GM21367 (cell line): ENCODE measurements at regions not wholly inside any gene's neighbourhood (a gene's known extent, or its start where the extent isn't known, plus 50 kb on each side); places are given as distances from the start of the nearest gene placed in this dataset.
"Not testable (repeated sequence)": the region's sequence is repeated elsewhere in the genome, so short reads cannot be mapped to it uniquely, and the experiment has no call there.

Experiments
- ATAC-seq: cut with Tn5 transposase; IDR thresholded peaks from one replicate; pipeline ENCODE4 v1.9.1; 2021; ENCODE audit not compliant: unreplicated experiment

DNA sequence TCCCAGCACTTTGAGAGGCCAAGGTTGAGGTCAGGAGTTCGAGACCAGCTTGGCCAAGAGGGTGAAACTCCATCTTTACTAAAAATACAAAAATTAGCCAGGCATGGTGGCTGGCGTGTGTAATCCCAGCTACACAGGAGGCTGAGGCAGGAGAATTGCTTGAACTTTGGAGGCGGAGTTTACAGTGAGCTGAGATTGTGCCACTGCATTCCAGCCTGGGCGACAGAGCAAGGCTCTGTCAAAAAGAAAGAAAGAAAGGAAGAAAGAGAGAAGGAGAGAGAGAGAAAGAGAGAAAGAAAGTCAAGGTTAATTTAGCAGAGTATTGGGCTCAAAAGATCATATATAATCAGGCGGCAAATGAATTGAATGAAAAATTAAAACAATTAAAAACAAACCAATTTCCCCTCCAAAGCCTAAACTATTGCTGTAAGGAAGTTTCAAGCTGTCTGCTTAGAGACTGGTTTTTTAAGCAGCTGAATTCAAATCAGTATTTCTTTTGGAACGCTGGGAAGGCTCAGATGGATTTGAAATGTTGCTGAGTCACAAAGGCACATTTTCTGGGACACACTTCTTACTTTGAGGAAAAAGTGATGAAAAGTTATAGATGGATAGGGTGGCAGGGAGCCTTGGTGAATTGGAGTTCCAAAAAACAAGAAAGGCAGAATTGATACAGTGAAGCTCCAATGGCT is 81.3 kb upstream of the BHLHE40 start:
- no peak for ATAC-seq

DNA sequence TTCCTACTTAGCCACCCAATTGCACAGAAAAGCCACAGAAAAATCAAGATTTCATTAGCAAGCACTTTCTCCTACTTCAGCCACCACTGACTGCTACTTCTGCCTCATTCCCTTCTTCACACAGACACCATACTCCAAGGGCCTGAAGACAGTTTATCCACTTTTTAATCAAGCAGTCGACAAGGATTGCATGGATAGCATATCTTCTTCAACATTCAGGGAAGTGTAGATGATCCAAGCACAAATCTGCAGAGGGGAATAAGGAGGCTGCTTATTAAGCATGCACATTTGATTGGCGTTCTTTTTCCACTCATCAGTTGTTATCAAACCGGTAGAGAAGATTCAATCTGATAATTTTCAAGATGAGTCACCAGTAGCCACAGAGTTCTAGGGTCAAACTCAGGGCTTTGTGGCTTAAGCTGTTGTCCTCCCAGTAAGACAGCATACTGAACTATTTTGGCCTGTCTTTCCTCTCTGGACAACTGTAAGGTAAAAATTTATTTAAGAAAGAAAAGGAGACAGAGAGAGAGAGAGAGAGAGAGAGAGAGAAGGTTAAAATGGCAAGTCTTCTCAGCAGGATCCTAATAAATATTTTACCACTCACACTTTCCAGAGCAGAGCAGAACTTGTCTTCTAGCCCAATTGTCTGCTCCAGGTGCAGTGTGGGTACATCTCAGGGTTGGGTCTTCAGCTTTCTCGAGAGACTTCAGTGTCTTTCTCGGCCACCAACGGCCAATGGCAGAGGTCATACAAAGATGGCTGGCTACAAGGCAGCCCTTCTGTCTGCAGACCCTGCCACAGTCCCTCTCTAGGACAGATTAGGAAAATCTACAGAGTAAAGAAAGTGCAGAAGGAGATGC is 80.6 kb upstream of the BHLHE40 start:
- peak; percentile 98 for ATAC-seq

DNA sequence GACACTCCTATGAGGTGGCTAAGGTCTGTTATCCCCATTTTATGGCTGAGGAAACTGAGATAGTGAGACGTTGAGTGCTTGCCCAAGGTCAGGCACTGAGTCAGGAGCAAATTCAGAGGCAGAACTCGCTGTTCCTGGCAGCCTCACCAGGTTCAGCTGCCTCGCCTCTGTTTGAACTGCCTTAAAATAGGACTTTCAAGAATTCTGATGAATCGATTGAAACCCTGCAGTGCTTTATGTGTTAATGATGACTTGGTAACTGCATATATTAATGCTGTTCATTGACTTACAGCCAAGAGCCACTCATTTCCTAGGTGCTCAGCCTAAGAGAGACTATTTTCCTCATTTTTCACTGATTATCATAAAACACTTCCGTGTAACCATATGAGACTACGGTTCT is 79.5 kb upstream of the BHLHE40 start:
- ATAC-seq = no peak

DNA sequence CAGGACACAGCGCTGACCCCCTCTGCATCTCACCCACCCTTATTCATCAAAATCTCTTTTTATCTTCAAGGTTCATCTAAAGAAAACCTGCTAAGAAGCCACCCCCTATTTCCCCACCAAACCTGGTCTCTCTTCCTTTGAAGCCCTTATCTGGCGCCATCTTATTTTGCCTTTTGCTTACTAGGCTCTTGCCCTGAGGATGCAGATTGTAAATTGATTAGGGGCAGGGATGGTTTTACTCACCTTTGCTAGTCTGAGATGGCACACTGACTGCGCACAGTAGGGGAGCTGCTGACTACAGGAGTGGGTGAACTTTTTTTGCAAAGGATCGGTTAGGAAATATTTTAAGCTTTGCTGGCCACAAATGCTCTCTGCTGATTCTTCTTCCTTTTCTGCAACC is 78.9 kb upstream of the BHLHE40 start:
- ATAC-seq = no peak

DNA sequence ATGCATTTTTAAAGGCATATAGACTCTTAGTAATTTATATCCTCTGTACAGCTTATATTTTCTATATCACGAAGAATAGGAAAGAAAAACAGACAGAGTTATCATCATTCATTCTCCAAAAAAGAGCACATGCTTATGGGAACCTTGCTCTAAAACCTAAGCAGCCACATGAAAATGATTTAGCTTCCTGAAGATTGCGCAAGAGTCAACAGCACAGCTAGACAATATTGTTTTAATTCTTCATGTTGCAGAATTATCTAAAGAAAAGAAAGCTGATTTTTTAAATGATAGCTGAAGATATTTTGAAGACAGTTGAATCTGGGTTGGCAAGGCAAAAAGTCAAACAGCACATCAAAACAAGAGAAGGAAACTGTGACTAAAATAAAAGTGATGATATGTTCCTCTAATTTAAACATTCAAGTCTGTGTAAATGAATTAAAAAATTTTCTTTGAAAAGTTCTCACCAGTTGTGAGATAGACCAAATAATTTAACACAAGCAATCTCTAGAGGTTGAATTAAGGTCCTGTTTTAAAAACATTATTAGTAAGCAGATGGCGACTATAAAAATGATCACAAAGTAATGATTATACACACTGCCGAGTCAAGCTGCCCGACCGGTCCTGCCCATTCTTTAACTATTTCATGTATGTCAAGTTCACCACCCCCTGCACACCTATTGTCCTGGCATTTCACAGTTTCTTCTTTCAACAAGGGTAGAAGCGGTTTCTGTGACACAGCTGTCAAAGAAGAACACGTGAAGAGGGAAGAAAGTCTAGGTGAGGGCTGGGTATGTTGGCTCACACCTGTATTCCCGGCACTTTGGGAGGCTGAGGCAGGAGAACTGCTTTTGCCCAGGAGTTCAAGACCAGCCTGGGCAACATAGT is 74.2 kb upstream of the BHLHE40 start:
- no peak for ATAC-seq

DNA sequence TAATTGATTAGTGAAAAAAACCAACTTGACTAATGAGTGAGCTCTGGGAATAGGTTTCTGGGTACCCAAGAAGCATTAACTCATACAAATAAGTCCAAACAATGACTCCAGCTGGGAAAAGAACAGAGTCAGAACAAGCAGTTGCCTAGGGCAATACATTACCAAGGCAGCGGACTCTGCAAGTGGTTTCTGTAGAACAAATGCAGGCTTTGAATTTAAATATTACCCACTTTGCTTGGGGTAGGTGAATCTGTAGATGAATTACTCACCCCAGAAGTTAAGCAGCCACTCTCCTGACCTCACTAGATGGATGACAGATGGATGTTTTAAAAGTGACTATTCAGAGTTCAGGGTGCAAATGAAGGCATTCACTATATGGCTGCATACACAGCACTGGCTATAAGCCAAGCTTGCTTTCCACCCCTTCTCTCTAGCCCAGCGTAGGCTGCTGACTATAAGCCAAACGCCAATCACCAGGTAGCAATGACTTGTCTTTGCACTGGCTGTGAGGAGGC is 73.1 kb upstream of the BHLHE40 start:
- ATAC-seq = no peak

DNA sequence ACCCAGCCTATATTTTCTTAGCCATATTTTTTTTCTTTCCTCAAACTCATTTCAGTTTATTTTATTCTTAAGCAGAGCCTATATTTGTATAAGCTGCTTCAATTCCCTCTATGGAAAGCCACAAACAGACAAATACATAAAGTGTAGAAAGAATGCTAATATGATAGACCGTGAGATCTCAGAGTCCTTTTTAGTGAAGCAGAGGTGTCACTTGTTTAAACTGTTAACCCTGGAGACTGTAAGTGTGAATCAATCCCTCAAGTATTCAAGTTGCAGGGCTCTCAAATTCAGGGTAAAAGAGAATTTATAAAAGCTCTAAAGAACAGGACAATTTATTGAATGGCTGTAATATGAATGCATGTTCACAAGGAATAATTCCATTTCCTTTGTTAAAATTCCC is 72.2 kb upstream of the BHLHE40 start:
- no peak for ATAC-seq

DNA sequence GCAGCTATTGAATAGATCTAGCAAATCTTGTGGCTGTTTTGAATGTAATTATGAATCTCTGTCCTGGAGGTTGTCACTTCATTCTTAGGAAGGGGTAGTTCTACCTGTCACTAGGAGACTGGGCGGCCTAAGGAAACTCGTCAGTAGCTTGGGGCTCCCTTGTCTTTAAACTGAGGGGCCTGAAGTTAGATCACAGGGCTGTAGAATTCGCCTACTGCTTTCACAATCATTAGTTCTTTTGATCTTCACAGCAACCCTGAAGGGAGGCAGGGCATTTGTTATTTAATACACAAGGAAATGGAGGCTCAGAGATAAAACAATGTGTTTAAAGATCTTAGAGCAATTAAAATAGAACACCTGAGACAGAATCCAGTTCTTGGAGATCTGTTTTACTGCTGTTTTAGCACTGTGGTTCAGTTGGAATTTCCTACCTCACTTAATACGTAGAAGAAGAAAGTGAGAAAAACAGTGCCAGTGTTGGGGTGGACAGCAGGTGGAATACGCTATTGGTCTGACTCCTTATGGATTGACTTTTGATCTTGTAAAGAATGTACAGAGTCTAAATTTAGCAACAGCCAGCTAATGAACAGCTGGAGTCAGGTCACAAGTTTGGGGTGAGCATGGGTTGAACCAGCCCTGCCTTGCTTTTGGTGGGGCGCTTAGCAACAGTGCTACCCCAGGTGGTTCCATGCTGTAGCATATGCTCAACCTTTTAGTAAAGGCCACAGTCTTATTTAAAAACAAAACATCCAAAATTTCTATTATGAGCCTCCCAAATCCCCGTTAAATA is 71.4 kb upstream of the BHLHE40 start:
- no peak for ATAC-seq

DNA sequence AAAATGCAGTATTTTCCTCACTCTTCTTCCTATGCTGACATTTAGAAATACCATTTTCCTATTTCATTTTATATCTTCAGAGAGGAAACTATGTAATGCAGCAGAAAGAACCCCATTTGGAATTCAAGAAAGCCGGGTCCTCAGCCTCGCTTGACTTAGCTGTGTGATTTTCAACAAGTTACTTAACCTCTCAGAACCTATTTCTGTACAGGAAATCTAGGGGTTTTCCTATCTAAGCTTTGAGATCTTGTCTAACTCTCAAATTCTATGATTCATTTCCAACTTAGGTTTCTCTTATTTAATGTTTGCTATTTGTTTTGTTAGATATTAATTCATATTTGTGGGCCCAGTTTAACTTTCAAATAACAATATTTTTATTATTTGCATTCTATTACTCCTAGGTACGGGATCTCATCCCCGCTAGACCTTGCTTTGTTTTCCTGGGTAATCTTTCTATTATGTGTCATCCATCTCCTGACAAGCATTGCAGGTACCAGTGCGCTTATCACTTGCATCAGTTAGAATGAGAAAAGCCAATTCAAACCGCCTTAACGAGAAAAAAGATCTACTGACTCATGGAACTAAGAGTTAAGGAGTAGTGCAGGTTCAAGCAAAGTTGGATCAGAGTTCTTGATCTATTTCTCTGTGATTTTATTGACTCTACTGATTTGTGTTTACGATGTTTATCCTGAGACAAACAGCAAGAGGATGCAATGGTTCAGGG is 70.6 kb upstream of the BHLHE40 start:
- ATAC-seq = no peak

DNA sequence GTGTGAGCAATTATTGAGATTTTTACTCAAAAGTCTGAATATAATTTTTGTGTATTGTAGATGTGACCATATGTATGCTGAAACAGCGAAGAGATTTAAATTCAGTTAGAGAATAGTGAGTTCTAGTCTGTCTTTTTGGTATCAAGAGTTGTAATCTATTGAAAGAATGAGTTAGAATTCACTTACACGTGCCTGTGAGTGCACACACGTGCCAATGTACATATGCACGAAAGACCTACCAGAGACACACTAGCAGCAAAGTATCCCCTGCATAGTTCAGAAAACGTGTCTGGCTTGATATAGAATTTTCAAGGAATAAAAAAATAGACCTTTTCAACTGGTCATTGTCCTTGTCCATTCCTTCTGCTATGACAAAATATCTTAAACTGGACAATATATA is 64.8 kb upstream of the BHLHE40 start:
- no peak for ATAC-seq

DNA sequence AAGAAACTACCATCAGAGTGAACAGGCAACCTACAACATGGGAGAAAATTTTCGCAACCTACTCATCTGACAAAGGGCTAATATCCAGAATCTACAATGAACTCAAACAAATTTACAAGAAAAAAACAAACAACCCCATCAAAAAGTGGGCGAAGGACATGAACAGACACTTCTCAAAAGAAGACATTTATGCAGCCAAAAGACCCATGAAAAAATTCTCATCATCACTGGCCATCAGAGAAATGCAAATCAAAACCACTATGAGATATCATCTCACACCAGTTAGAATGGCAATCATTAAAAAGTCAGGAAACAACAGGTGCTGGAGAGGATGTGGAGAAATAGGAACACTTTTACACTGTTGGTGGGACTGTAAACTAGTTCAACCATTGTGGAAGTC is 57.6 kb upstream of the BHLHE40 start:
- ATAC-seq = not testable (repeated sequence)

DNA sequence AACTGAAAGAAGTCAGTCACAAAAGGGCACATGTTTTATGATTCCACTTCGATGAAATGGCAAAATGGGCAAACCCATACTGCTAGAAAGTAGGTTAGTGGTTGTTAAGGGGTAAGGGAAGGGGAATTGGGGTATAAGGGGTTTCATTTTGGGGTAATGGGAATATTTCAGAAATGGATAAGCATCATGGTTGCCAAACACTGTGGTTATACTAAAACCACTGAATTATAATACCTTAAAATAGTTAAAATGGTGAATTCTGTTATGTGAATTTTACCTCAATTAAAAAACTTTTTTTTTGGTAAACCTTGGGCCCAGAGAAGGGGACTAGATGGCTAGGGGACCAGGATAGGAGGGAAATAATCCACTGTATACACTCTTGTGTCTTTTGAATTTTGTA is 52.3 kb upstream of the BHLHE40 start:
- no peak for ATAC-seq

DNA sequence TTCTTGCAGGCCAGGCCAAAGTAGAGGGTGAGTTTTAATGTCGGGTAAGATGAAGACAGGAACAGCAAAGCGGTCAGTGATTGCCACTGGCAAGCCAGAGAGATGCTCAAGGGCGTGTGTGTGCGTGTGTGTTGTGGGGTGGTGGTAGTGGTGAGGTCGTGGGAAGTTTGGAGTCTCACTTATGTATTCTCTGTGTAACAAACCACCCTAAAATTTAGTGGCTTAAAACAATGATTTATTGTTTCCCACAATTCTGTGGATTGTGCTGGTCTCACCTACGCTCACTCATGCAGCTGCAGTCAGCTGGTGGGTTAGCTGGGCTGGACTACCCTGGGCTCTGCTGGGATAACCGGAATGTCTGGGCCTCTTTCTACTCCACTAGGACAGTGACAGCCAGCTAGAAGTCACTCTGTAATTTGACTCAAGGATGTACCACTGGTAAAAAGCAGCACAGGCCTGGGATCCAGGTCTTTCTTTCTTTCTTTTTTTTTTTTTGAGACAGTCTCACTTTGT is 50.9 kb upstream of the BHLHE40 start:
- no peak for ATAC-seq
